Hematopoietic multipotent progenitor cell (in vitro differentiated cells): ENCODE measurements at regions not wholly inside any gene's neighbourhood (a gene's known extent, or its start where the extent isn't known, plus 50 kb on each side); places are given as distances from the start of the nearest gene placed in this dataset.

Experiments used
- DNase-seq, 3 donors: peaks; one replicate each; pipeline ENCODE4 v3.0.0-alpha.2; 2011 to 2015; ENCODE audit warnings: low read depth in 2 of 3, low spot score in 2 of 3

- no peak for DNase-seq
Measured at GRCh38 chr2:19300961-19301360, 57.5 kb downstream of the OSR1 start.

- no peak for DNase-seq
Measured at GRCh38 chr2:19299522-19299921, 58.9 kb downstream of the OSR1 start.

- no peak for DNase-seq
Measured at GRCh38 chr2:19299032-19299431, 59.4 kb downstream of the OSR1 start.

- DNase-seq = no peak
Measured at GRCh38 chr2:19297716-19298115, 60.7 kb downstream of the OSR1 start.

GRCh38 chr2:19295998-19296502, 62.4 kb downstream of the OSR1 start:
- DNase-seq = no peak

- DNase-seq = no peak
Measured at GRCh38 chr2:19292007-19292406, 66.4 kb downstream of the OSR1 start.

GRCh38 chr2:19288291-19288690, 70.1 kb downstream of the OSR1 start:
- DNase-seq = no peak

- no peak for DNase-seq
Measured at GRCh38 chr2:19287324-19287723, 71.1 kb downstream of the OSR1 start.

- no peak for DNase-seq
Measured at GRCh38 chr2:19282305-19282704, 76.1 kb downstream of the OSR1 start.

- DNase-seq = no peak
Measured at GRCh38 chr2:19274439-19274838, 84.0 kb downstream of the OSR1 start.

- DNase-seq = no peak
Measured at GRCh38 chr2:19272941-19273470, 85.4 kb downstream of the OSR1 start.

- no peak for DNase-seq
Measured at GRCh38 chr2:19272039-19272438, 86.4 kb downstream of the OSR1 start.

GRCh38 chr2:19264852-19265251, 93.6 kb downstream of the OSR1 start:
- DNase-seq = no peak

GRCh38 chr2:19262150-19262549, 96.3 kb downstream of the OSR1 start:
- no peak for DNase-seq

- no peak for DNase-seq
Measured at GRCh38 chr2:19261061-19261460, 97.4 kb downstream of the OSR1 start.

- DNase-seq = no peak
Measured at GRCh38 chr2:19256121-19256601, 102.3 kb downstream of the OSR1 start.

GRCh38 chr2:19255481-19255880, 102.9 kb downstream of the OSR1 start:
- no peak for DNase-seq

- no peak for DNase-seq
Measured at GRCh38 chr2:19251554-19251953, 106.9 kb downstream of the OSR1 start.

GRCh38 chr2:19250906-19251305, 107.5 kb downstream of the OSR1 start:
- DNase-seq = no peak

GRCh38 chr2:19247186-19247585, 111.2 kb downstream of the OSR1 start:
- no peak for DNase-seq

- no peak for DNase-seq
Measured at GRCh38 chr2:19246496-19246895, 111.9 kb downstream of the OSR1 start.

GRCh38 chr2:19244460-19245363, 113.7 kb downstream of the OSR1 start:
- DNase-seq = no peak
